ENCODE measurements at regions not wholly inside any gene's neighbourhood (a gene's known extent, or its start where the extent isn't known, plus 50 kb on each side); places are given as distances from the start of the nearest gene placed in this dataset.

- no peak for TF ChIP-seq EZH2phosphoT487 (IDR thresholded peaks at IDR 0.05; ENCODE audit: insufficient read depth, low read depth)
- TF ChIP-seq EZH2 (IDR thresholded peaks at IDR 0.05; ENCODE audit: insufficient read depth, poor library complexity, severe bottlenecking): no peak
Measured at GRCh38 chr4:34850421-34850820, 1393.9 kb downstream of the ARAP2 start.
